ENCODE measurements at regions not wholly inside any gene's neighbourhood (a gene's known extent, or its start where the extent isn't known, plus 50 kb on each side); places are given as distances from the start of the nearest gene placed in this dataset.

GRCh38 chr3:13700362-13700761 is 151.4 kb downstream of the FBLN2 start:
- Histone ChIP-seq H3K36me3 (no peaks in the 10 kb centered on the region), H3K9me3 (no peaks in the 10 kb centered on the region), H3K4me3 (no peak overlapping the region), H3K27me3 (replicated peaks; ENCODE audit: insufficient read depth) (no peaks in the 10 kb centered on the region), H3K27ac (no peak overlapping the region), H3K4me1 (replicated peaks) (no peaks in the 10 kb centered on the region)
- DNase-seq (ENCODE audit: low spot score): no peak
- 50% methylated on average over 7 of the region's 7 CpGs for WGBS
- intact Hi-C loops (cut with DNase I): no loop called here
- TF ChIP-seq POLR2A (IDR thresholded peaks at IDR 0.05) (no peak), POLR2AphosphoS5 (IDR thresholded peaks at IDR 0.05) (no peak), CTCF (IDR thresholded peaks at IDR 0.05) (no peak)

GRCh38 chr3:13696699-13697098 is 147.8 kb downstream of the FBLN2 start:
- DNase-seq (ENCODE audit: low spot score): no peak
- Histone ChIP-seq H3K9me3 (no peaks in the 10 kb centered on the region), H3K27ac (no peak overlapping the region), H3K27me3 (replicated peaks; ENCODE audit: insufficient read depth) (no peaks in the 10 kb centered on the region), H3K4me3 (no peak overlapping the region), H3K36me3 (no peaks in the 10 kb centered on the region), H3K4me1 (replicated peaks) (no peaks in the 10 kb centered on the region)
- intact Hi-C loops (cut with DNase I): no loop called here
- TF ChIP-seq POLR2A (IDR thresholded peaks at IDR 0.05): no peak
- WGBS: 82% methylated on average over 2 of the region's 2 CpGs

- no peak for TF ChIP-seq CTCF (IDR thresholded peaks at IDR 0.05)
- TF ChIP-seq POLR2A (IDR thresholded peaks at IDR 0.05): no peak
- TF ChIP-seq POLR2AphosphoS5 (IDR thresholded peaks at IDR 0.05): no peak
- intact Hi-C loops (cut with DNase I): no loop called here
- no peaks in the 10 kb centered on the region for H3K9me3 ChIP-seq
- no peak for DNase-seq (ENCODE audit: low spot score)
- H3K4me3 ChIP-seq: no peak overlapping the region
- no peaks in the 10 kb centered on the region for H3K36me3 ChIP-seq
- no peaks in the 10 kb centered on the region for H3K4me1 ChIP-seq (replicated peaks)
- H3K27me3 ChIP-seq (replicated peaks; ENCODE audit: insufficient read depth): no peaks in the 10 kb centered on the region
- 76% methylated on average over 3 of the region's 3 CpGs for WGBS
- no peak overlapping the region for H3K27ac ChIP-seq
These were observed 144.5 kb downstream of the FBLN2 start for GRCh38 chr3:13693441-13693840.

- no peak overlapping the region for H3K27ac ChIP-seq
- TF ChIP-seq CTCF (IDR thresholded peaks at IDR 0.05) (no peak), POLR2AphosphoS5 (IDR thresholded peaks at IDR 0.05) (no peak), POLR2A (IDR thresholded peaks at IDR 0.05) (no peak)
- no peaks in the 10 kb centered on the region for H3K9me3 ChIP-seq
- intact Hi-C loops (cut with DNase I): no loop called here
- no peaks in the 10 kb centered on the region for H3K4me1 ChIP-seq (replicated peaks)
- 56% methylated on average over 2 of the region's 2 CpGs for WGBS
- H3K36me3 ChIP-seq: no peaks in the 10 kb centered on the region
- no peak for DNase-seq (ENCODE audit: low spot score)
- no peaks in the 10 kb centered on the region for H3K27me3 ChIP-seq (replicated peaks; ENCODE audit: insufficient read depth)
- H3K4me3 ChIP-seq: no peak overlapping the region
These were observed 141.7 kb downstream of the FBLN2 start for GRCh38 chr3:13690636-13691035.

- H3K27ac ChIP-seq: no peak overlapping the region
- H3K27me3 ChIP-seq (replicated peaks; ENCODE audit: insufficient read depth): no peaks in the 10 kb centered on the region
- no peaks in the 10 kb centered on the region for H3K4me1 ChIP-seq (replicated peaks)
- no peak for TF ChIP-seq POLR2AphosphoS5 (IDR thresholded peaks at IDR 0.05)
- no peak for TF ChIP-seq POLR2A (IDR thresholded peaks at IDR 0.05)
- TF ChIP-seq CTCF (IDR thresholded peaks at IDR 0.05): no peak
- no peaks in the 10 kb centered on the region for H3K36me3 ChIP-seq
- DNase-seq (ENCODE audit: low spot score): no peak
- no peak overlapping the region for H3K4me3 ChIP-seq
- no peaks in the 10 kb centered on the region for H3K9me3 ChIP-seq
- 86% methylated on average over 9 of the region's 9 CpGs for WGBS
- intact Hi-C loops (cut with DNase I): no loop called here
These were observed 140.7 kb downstream of the FBLN2 start for GRCh38 chr3:13689373-13690260.

Data from prostate gland (tissue), 2 donors.